GM23338 (cell line): ENCODE measurements at regions not wholly inside any gene's neighbourhood (a gene's known extent, or its start where the extent isn't known, plus 50 kb on each side); places are given as distances from the start of the nearest gene placed in this dataset.

ENCODE experiments used
- ATAC-seq: fragments of 200-7000 bp; cut with Tn5 transposase; 3 replicates; pipeline ENCODE4 v1.9.1; 2020
- DNase-seq: peaks from one replicate; pipeline ENCODE4 v3.0.0-alpha.2; 2015; ENCODE audit warnings: low spot score
- H2AFZ ChIP-seq: fragments of 200-600 bp; sonication (generic); 2 replicates; pipeline ENCODE4 v1.8.0; 2016; ENCODE audit warnings: antibody characterized with exemption, mild to moderate bottlenecking, moderate library complexity
- H3F3A ChIP-seq: fragments of 200-600 bp; sonication (generic); replicated peaks from 2 replicates; pipeline ENCODE4 v1.8.0; 2017; ENCODE audit warnings: antibody characterized with exemption, mixed run types, low read depth
- H3K27ac ChIP-seq: fragments of 200-600 bp; sonication (generic); 2 replicates; pipeline ENCODE4 v1.6.1; 2016; ENCODE audit warnings: low read depth
- H3K27me3 ChIP-seq: fragments of 200-600 bp; sonication (generic); 2 replicates; pipeline ENCODE4 v1.8.0; 2016; ENCODE audit warnings: mild to moderate bottlenecking, mixed run types, moderate library complexity; ENCODE audit not compliant: insufficient read depth
- H3K36me3 ChIP-seq: fragments of 200-600 bp; sonication (generic); 2 replicates; pipeline ENCODE4 v1.8.0; 2016; ENCODE audit warnings: mild to moderate bottlenecking; ENCODE audit not compliant: insufficient read depth
- H3K4me1 ChIP-seq: fragments of 200-600 bp; sonication (generic); 2 replicates; pipeline ENCODE4 v1.8.0; 2016; ENCODE audit warnings: mild to moderate bottlenecking, moderate library complexity; ENCODE audit not compliant: insufficient read depth
- H3K4me2 ChIP-seq: fragments of 200-600 bp; sonication (generic); 2 replicates; pipeline ENCODE4 v1.7.1; 2017; ENCODE audit warnings: mixed run types
- H3K4me3 ChIP-seq: fragments of 200-600 bp; sonication (generic); 2 replicates; pipeline ENCODE4 v1.6.1; 2016; ENCODE audit warnings: mixed run types
- H3K79me2 ChIP-seq: fragments of 200-600 bp; sonication (generic); replicated peaks from 2 replicates; pipeline ENCODE4 v1.8.0; 2017; ENCODE audit warnings: mild to moderate bottlenecking; ENCODE audit not compliant: insufficient read depth
- H3K9me2 ChIP-seq: fragments of 200-600 bp; sonication (generic); 2 replicates; pipeline ENCODE4 v1.8.0; 2017; ENCODE audit not compliant: insufficient read depth
- H4K20me1 ChIP-seq: fragments of 200-600 bp; sonication (generic); replicated peaks from 2 replicates; pipeline ENCODE4 v1.8.0; 2017; ENCODE audit warnings: mild to moderate bottlenecking; ENCODE audit not compliant: insufficient read depth
- H3K27ac Mint-ChIP-seq: 2 replicates; pipeline ENCODE4 v1.8.0; 2020; ENCODE audit warnings: inconsistent platforms, mild to moderate bottlenecking, moderate library complexity, mixed read lengths
- H3K27me3 Mint-ChIP-seq: 3 replicates; pipeline ENCODE4 v1.8.0; 2022; ENCODE audit warnings: low read depth, mild to moderate bottlenecking, moderate library complexity, mixed read lengths, inconsistent platforms; ENCODE audit not compliant: insufficient read depth, poor library complexity
- H3K36me3 Mint-ChIP-seq: 3 replicates; pipeline ENCODE4 v1.8.0; 2021; ENCODE audit warnings: low read depth, mild to moderate bottlenecking, inconsistent platforms, moderate library complexity, mixed read lengths
- H3K4me1 Mint-ChIP-seq: 3 replicates; pipeline ENCODE4 v1.8.0; 2020; ENCODE audit warnings: mild to moderate bottlenecking, inconsistent platforms, mixed read lengths
- H3K4me3 Mint-ChIP-seq: 3 replicates; pipeline ENCODE4 v1.8.0; 2021; ENCODE audit warnings: moderate library complexity, mild to moderate bottlenecking, inconsistent platforms, mixed read lengths
- H3K9me3 Mint-ChIP-seq: 3 replicates; pipeline ENCODE4 v1.8.0; 2020; ENCODE audit warnings: moderate library complexity, mild to moderate bottlenecking, inconsistent platforms, mixed read lengths
- EZH2 ChIP-seq: fragments of 200-600 bp; sonication (generic); IDR thresholded peaks from one replicate; pipeline ENCODE4 v1.8.0; 2017; ENCODE audit warnings: antibody characterized with exemption, mild to moderate bottlenecking, low read depth; ENCODE audit not compliant: unreplicated experiment
- NANOG ChIP-seq: IDR thresholded peaks from 2 replicates; pipeline ENCODE4 v1.6.1; 2016; ENCODE audit warnings: antibody characterized with exemption, borderline replicate concordance
- REST ChIP-seq: IDR thresholded peaks from one replicate; pipeline ENCODE4 v1.6.1; 2018; ENCODE audit warnings: antibody characterized with exemption; ENCODE audit not compliant: unreplicated experiment
- ZNF114 ChIP-seq: fragments of 250-450 bp; sonication (Bioruptor Pico); IDR thresholded peaks from 2 replicates; pipeline ENCODE4 v1.5.0; 2020; ENCODE audit warnings: mild to moderate bottlenecking, moderate library complexity
- TF ChIP-seq, protein P1 (sequence below): fragments of 250-450 bp; sonication (Bioruptor Pico); IDR thresholded peaks from 2 replicates; pipeline ENCODE4 v1.5.0; 2020; ENCODE audit warnings: mild to moderate bottlenecking, moderate library complexity

- TF ChIP-seq, protein P1, sequence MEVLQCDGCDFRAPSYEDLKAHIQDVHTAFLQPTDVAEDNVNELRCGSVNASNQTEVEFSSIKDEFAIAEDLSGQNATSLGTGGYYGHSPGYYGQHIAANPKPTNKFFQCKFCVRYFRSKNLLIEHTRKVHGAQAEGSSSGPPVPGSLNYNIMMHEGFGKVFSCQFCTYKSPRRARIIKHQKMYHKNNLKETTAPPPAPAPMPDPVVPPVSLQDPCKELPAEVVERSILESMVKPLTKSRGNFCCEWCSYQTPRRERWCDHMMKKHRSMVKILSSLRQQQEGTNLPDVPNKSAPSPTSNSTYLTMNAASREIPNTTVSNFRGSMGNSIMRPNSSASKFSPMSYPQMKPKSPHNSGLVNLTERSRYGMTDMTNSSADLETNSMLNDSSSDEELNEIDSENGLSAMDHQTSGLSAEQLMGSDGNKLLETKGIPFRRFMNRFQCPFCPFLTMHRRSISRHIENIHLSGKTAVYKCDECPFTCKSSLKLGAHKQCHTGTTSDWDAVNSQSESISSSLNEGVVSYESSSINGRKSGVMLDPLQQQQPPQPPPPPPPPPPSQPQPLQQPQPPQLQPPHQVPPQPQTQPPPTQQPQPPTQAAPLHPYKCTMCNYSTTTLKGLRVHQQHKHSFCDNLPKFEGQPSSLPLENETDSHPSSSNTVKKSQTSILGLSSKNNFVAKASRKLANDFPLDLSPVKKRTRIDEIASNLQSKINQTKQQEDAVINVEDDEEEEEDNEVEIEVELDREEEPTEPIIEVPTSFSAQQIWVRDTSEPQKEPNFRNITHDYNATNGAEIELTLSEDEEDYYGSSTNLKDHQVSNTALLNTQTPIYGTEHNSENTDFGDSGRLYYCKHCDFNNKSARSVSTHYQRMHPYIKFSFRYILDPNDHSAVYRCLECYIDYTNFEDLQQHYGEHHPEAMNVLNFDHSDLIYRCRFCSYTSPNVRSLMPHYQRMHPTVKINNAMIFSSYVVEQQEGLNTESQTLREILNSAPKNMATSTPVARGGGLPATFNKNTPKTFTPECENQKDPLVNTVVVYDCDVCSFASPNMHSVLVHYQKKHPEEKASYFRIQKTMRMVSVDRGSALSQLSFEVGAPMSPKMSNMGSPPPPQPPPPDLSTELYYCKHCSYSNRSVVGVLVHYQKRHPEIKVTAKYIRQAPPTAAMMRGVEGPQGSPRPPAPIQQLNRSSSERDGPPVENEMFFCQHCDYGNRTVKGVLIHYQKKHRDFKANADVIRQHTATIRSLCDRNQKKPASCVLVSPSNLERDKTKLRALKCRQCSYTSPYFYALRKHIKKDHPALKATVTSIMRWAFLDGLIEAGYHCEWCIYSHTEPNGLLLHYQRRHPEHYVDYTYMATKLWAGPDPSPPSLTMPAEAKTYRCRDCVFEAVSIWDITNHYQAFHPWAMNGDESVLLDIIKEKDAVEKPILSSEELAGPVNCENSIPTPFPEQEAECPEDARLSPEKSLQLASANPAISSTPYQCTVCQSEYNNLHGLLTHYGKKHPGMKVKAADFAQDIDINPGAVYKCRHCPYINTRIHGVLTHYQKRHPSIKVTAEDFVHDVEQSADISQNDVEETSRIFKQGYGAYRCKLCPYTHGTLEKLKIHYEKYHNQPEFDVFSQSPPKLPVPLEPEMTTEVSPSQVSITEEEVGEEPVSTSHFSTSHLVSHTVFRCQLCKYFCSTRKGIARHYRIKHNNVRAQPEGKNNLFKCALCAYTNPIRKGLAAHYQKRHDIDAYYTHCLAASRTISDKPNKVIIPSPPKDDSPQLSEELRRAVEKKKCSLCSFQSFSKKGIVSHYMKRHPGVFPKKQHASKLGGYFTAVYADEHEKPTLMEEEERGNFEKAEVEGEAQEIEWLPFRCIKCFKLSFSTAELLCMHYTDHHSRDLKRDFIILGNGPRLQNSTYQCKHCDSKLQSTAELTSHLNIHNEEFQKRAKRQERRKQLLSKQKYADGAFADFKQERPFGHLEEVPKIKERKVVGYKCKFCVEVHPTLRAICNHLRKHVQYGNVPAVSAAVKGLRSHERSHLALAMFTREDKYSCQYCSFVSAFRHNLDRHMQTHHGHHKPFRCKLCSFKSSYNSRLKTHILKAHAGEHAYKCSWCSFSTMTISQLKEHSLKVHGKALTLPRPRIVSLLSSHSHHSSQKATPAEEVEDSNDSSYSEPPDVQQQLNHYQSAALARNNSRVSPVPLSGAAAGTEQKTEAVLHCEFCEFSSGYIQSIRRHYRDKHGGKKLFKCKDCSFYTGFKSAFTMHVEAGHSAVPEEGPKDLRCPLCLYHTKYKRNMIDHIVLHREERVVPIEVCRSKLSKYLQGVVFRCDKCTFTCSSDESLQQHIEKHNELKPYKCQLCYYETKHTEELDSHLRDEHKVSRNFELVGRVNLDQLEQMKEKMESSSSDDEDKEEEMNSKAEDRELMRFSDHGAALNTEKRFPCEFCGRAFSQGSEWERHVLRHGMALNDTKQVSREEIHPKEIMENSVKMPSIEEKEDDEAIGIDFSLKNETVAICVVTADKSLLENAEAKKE (CRISPR knock-in tag): no peak
- no peak for TF ChIP-seq REST
- TF ChIP-seq EZH2: no peak
These were observed 154.6 kb upstream of the CIBAR2 start (continued) for GRCh38 chr16:85266857-85267256.

DNA sequence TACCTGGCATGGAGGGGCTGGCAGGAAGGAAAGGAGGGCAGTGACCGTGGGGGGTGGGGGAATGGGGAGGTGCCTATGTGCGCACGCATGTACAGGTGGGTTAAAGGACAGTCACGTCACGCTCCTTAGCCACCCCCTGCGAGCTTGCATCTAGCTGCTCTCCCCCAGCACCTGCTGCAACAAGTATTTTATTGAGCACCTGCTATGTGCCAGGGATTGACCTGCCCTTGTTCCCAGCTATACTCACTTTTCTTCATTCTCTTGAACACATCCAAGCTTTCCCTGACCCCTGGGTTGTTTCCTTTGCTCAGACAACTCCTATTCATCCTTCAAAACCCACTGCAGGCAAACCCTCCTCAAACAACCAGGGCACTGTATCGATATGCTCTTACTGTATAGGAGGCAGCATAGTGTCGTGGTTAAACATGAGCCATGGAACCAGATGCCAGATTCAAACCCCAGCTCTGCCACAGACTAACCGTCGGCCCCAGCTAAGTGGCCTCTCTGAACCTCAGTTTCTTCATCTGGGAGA, 155.2 kb upstream of the CIBAR2 start:
- DNase-seq: no peak
- Histone ChIP-seq H3K9me2 (no peaks in the 10 kb centered on the region), H3K4me2 (no peak overlapping the region), H3K4me1 (no peaks in the 10 kb centered on the region), H3K27me3 (no peaks in the 10 kb centered on the region), H3K79me2 (no peaks in the 10 kb centered on the region), H3K27ac (no peak overlapping the region), H2AFZ (no peak overlapping the region), H4K20me1 (peaks cover 2% of the 10 kb centered on the region; the same call in 1 of the 2 replicates), H3F3A (0 out of 2 replicates have a peak, but pooled peaks cover under 1% of the 10 kb centered on the region), H3K4me3 (no peak overlapping the region), H3K36me3 (no peaks in the 10 kb centered on the region)
- ATAC-seq: no peak
- H3K4me3 Mint-ChIP-seq: no peak overlapping the region
- H3K27ac Mint-ChIP-seq: no peak overlapping the region
- peaks cover 12% of the 10 kb centered on the region for H3K27me3 Mint-ChIP-seq
- no peaks in the 10 kb centered on the region; the same call in 2 of the 3 replicates for H3K36me3 Mint-ChIP-seq
- H3K4me1 Mint-ChIP-seq: peaks cover 16% of the 10 kb centered on the region
- H3K9me3 Mint-ChIP-seq: no peaks in the 10 kb centered on the region
- TF ChIP-seq, protein P1 (CRISPR knock-in tag): no peak
- TF ChIP-seq NANOG: no peak
- no peak for TF ChIP-seq ZNF114 (CRISPR knock-in tag)
